ENCODE measurements at regions not wholly inside any gene's neighbourhood (a gene's known extent, or its start where the extent isn't known, plus 50 kb on each side); places are given as distances from the start of the nearest gene placed in this dataset.
A peak's percentile ranks its signal among the peaks of the same experiment; 100 is the strongest.

DNA sequence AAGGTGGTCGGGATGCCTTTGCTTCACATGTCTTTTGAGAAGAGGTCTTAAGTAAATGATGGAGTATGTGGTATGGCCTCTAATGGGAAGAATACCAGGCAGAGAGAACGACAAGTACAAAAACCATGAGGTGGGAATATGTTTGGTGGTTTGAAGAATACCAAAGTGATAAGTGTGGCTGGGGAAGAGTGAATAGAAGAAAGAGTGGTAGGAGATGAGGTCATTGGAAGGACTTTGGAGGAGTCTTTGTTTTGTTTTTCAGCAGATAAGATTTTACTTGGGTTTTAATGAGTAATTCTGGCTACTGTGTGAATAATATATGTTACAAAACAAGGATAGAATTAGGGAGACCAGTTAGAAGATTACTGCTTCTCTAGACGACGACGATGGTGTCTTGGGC, 515.4 kb downstream of the RAB38 start:
- H3K4me1 Mint-ChIP-seq = peaks cover 10% of the 10 kb centered on the region
- H3K9me3 ChIP-seq (ENCODE audit: low read depth) = no peaks in the 10 kb centered on the region
- H3K27me3 Mint-ChIP-seq (ENCODE audit: insufficient read depth, low read depth) = no peaks in the 10 kb centered on the region
- H3K27ac Mint-ChIP-seq = no peak overlapping the region
- no peak overlapping the region for H3K4me2 ChIP-seq
- no peak overlapping the region for H3K9ac ChIP-seq
- H3K9me3 Mint-ChIP-seq = no peaks in the 10 kb centered on the region
- DNase-seq (ENCODE audit: low spot score) = no peak
- H4K20me1 ChIP-seq (ENCODE audit: low read depth) = no peaks in the 10 kb centered on the region
- H3K4me3 ChIP-seq = no peak overlapping the region
- no peaks in the 10 kb centered on the region for H3K27me3 ChIP-seq
- H3K36me3 Mint-ChIP-seq = no peaks in the 10 kb centered on the region
- H3K4me1 ChIP-seq = no peaks in the 10 kb centered on the region
- TF ChIP-seq EZH2phosphoT487 (IDR thresholded peaks at IDR 0.05) = no peak
- no peaks in the 10 kb centered on the region for H3K36me3 ChIP-seq
- H3F3A ChIP-seq (ENCODE audit: low read depth) = no peaks in the 10 kb centered on the region
- H2AFZ ChIP-seq (replicated peaks) = no peak overlapping the region
- H3K4me3 Mint-ChIP-seq = no peak overlapping the region
- no peak overlapping the region for H3K27ac ChIP-seq
- no peaks in the 10 kb centered on the region for H3K79me2 ChIP-seq (ENCODE audit: low read depth)

DNA sequence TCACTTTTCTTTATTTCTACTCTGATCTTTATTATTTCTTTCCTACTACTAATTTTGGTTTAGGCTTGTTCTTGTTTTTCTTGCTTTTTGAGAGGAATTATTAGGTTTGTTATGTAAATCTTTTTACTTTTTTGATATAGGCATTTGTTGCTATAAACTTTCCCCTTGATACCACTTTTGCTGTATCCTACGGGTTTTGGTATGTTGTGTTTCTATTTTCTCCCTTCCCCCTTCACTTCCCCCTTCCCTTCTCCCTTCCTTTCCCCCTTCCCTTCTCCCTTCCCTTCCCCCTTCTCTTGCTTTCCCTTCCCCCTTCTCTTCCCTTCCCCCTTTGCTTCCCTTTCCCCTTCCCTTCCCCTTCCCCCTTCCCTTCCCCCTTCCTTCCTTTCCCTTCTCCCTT, 529.6 kb downstream of the RAB38 start:
- Histone ChIP-seq H4K20me1 (ENCODE audit: low read depth) (no peaks in the 10 kb centered on the region), H3K79me2 (ENCODE audit: low read depth) (no peaks in the 10 kb centered on the region), H3F3A (ENCODE audit: low read depth) (no peaks in the 10 kb centered on the region), H3K27me3 (no peaks in the 10 kb centered on the region), H3K9ac (no peak overlapping the region), H3K9me3 (ENCODE audit: low read depth) (no peaks in the 10 kb centered on the region), H2AFZ (replicated peaks) (no peak overlapping the region), H3K27ac (no peak overlapping the region), H3K36me3 (no peaks in the 10 kb centered on the region), H3K4me2 (no peak overlapping the region), H3K4me1 (peaks cover 5% of the 10 kb centered on the region), H3K4me3 (no peak overlapping the region)
- Mint-ChIP-seq H3K27ac (no peak overlapping the region), H3K9me3 (peaks cover 6% of the 10 kb centered on the region), H3K4me3 (no peak overlapping the region), H3K36me3 (no peaks in the 10 kb centered on the region), H3K4me1 (peaks cover 6% of the 10 kb centered on the region), H3K27me3 (ENCODE audit: insufficient read depth, low read depth) (no peaks in the 10 kb centered on the region)
- DNase-seq (ENCODE audit: low spot score) = no peak
- TF ChIP-seq EZH2 (IDR thresholded peaks at IDR 0.05) (no peak), EZH2phosphoT487 (IDR thresholded peaks at IDR 0.05) (no peak)
- TF ChIP-seq, protein P1, sequence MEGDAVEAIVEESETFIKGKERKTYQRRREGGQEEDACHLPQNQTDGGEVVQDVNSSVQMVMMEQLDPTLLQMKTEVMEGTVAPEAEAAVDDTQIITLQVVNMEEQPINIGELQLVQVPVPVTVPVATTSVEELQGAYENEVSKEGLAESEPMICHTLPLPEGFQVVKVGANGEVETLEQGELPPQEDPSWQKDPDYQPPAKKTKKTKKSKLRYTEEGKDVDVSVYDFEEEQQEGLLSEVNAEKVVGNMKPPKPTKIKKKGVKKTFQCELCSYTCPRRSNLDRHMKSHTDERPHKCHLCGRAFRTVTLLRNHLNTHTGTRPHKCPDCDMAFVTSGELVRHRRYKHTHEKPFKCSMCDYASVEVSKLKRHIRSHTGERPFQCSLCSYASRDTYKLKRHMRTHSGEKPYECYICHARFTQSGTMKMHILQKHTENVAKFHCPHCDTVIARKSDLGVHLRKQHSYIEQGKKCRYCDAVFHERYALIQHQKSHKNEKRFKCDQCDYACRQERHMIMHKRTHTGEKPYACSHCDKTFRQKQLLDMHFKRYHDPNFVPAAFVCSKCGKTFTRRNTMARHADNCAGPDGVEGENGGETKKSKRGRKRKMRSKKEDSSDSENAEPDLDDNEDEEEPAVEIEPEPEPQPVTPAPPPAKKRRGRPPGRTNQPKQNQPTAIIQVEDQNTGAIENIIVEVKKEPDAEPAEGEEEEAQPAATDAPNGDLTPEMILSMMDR (IDR thresholded peaks at IDR 0.05) = no peak

DNA sequence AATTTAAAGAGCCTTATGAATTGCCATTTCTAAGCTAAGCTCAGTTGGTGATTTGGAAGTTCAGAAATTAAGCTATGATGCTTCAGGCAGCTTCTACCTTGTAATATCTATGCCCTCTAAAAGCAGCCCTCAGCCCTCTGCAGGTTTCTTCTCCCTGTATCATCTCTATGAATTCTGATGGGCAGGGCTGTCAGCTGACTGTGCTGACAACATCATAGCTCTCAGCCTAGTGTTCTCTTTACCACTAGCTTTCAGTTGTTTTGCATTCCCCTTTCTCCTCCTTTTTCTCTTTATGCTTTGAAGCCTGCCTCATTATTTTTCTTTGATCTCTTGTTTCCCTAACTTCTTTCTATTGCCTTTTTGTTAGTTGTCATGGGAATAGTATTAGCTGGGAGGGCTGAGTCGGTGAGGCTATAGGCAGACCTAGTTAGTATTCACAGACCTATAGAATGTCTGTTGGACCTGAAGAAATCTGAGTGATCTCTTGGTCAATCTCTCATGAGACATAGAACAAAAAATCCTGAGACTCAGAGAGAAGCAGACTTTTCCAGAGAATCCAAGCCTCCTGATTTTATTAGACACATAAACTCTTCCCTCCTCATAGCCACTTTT, 535.4 kb downstream of the RAB38 start:
- no peak for TF ChIP-seq EZH2 (IDR thresholded peaks at IDR 0.05)
- no peak for TF ChIP-seq EZH2phosphoT487 (IDR thresholded peaks at IDR 0.05)
- TF ChIP-seq, protein P1 (IDR thresholded peaks at IDR 0.05) = no peak
- Histone ChIP-seq H3F3A (ENCODE audit: low read depth) (no peaks in the 10 kb centered on the region), H4K20me1 (ENCODE audit: low read depth) (no peaks in the 10 kb centered on the region), H3K4me2 (peak overlapping the region; percentile 64), H3K36me3 (no peaks in the 10 kb centered on the region), H3K27ac (no peak overlapping the region), H2AFZ (replicated peaks) (peak overlapping the region; percentile 55), H3K4me3 (peak overlapping the region; percentile 3), H3K9me3 (ENCODE audit: low read depth) (no peaks in the 10 kb centered on the region), H3K79me2 (ENCODE audit: low read depth) (no peaks in the 10 kb centered on the region), H3K4me1 (peaks cover 18% of the 10 kb centered on the region), H3K9ac (no peak overlapping the region), H3K27me3 (no peaks in the 10 kb centered on the region)
- no peaks in the 10 kb centered on the region for H3K27me3 Mint-ChIP-seq (ENCODE audit: insufficient read depth, low read depth)
- DNase-seq (ENCODE audit: low spot score) = peak; percentile 20
- H3K4me1 Mint-ChIP-seq = peaks cover 29% of the 10 kb centered on the region
- no peaks in the 10 kb centered on the region for H3K9me3 Mint-ChIP-seq
- peak overlapping the region; percentile 23 for H3K27ac Mint-ChIP-seq
- peak overlapping the region; percentile 19 for H3K4me3 Mint-ChIP-seq
- H3K36me3 Mint-ChIP-seq = no peaks in the 10 kb centered on the region

DNA sequence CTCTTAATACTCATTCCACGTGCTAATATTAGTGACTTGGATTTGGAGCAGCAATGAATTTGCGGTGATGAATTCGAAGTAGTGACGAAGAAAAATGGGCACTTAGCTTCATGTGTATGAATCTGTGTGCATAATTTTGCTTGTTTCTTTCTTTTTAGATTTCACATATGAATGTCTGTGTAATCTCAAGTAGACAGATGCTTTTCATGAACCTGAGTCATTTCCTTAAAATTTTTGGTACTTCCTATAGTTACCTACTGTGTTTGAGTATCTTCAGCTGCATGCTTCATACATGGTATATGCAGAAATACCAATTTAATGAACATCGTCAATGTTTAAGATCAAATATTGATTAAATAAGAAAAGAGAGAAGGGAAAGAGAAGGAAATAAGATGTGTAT, 540.2 kb downstream of the RAB38 start:
- Histone ChIP-seq H3K4me1 (peaks cover 15% of the 10 kb centered on the region), H3K36me3 (no peaks in the 10 kb centered on the region), H3K4me2 (no peak overlapping the region), H3K9ac (no peak overlapping the region), H3K4me3 (no peak overlapping the region), H3K27ac (no peak overlapping the region), H3K27me3 (no peaks in the 10 kb centered on the region), H3K79me2 (ENCODE audit: low read depth) (no peaks in the 10 kb centered on the region), H2AFZ (replicated peaks) (no peak overlapping the region), H3K9me3 (ENCODE audit: low read depth) (no peaks in the 10 kb centered on the region), H4K20me1 (ENCODE audit: low read depth) (no peaks in the 10 kb centered on the region), H3F3A (ENCODE audit: low read depth) (no peaks in the 10 kb centered on the region)
- H3K27me3 Mint-ChIP-seq (ENCODE audit: insufficient read depth, low read depth) = no peaks in the 10 kb centered on the region
- DNase-seq (ENCODE audit: low spot score) = no peak
- peaks cover 20% of the 10 kb centered on the region for H3K4me1 Mint-ChIP-seq
- H3K4me3 Mint-ChIP-seq = no peak overlapping the region
- no peaks in the 10 kb centered on the region for H3K9me3 Mint-ChIP-seq
- no peaks in the 10 kb centered on the region for H3K36me3 Mint-ChIP-seq
- TF ChIP-seq, protein P1 (IDR thresholded peaks at IDR 0.05) = no peak
- no peak for TF ChIP-seq EZH2phosphoT487 (IDR thresholded peaks at IDR 0.05)
- TF ChIP-seq EZH2 (IDR thresholded peaks at IDR 0.05) = no peak
- no peak overlapping the region for H3K27ac Mint-ChIP-seq
